Lung (tissue), 11 donors: ENCODE measurements at regions not wholly inside any gene's neighbourhood (a gene's known extent, or its start where the extent isn't known, plus 50 kb on each side); places are given as distances from the start of the nearest gene placed in this dataset.
"Not testable (repeated sequence)": the region's sequence is repeated elsewhere in the genome, so short reads cannot be mapped to it uniquely, and the experiment has no call there.

Experiments used
- ATAC-seq: fragments of 200-7000 bp; cut with Tn5 transposase; one replicate; pipeline ENCODE4 v1.9.1; 2020; ENCODE audit warnings: moderate number of reproducible peaks; ENCODE audit not compliant: insufficient read depth, low FRiP score
- DNase-seq, 3 donors: peaks; one replicate each; pipeline ENCODE4 v3.0.0-alpha.2; 2013 to 2017
- H3K27ac ChIP-seq, 2 donors: one replicate each; pipeline ENCODE4 v1.5.1; 2013; ENCODE audit warnings: mild to moderate bottlenecking in 2 of 2, moderate library complexity in 2 of 2, control low read depth in 1 of 2, inconsistent platforms in 1 of 2, low read depth in 1 of 2, low read length in 1 of 2
- H3K27me3 ChIP-seq, 3 donors: one replicate each; pipeline ENCODE4 v1.5.1; 2013; ENCODE audit warnings: low read length in 2 of 3; ENCODE audit not compliant: control insufficient read depth in 3 of 3, insufficient read depth in 3 of 3
- H3K36me3 ChIP-seq, 4 donors: one replicate each; pipeline ENCODE4 v1.5.1; 2013; ENCODE audit warnings: low read length in 4 of 4, mild to moderate bottlenecking in 1 of 4, moderate library complexity in 1 of 4; ENCODE audit not compliant: control insufficient read depth in 4 of 4, insufficient read depth in 4 of 4
- H3K4me1 ChIP-seq, 5 donors: one replicate each; pipeline ENCODE4 v1.5.1; 2013; ENCODE audit warnings: low read length in 5 of 5, mild to moderate bottlenecking in 2 of 5, moderate library complexity in 1 of 5; ENCODE audit not compliant: control insufficient read depth in 5 of 5, insufficient read depth in 5 of 5
- H3K4me3 ChIP-seq: one replicate; pipeline ENCODE4 v1.5.1; 2013; ENCODE audit warnings: mild to moderate bottlenecking, control low read depth, moderate library complexity
- H3K9ac ChIP-seq, 2 donors: one replicate each; pipeline ENCODE4 v1.5.1; 2013; ENCODE audit warnings: low read length in 2 of 2, control low read depth in 1 of 2; ENCODE audit not compliant: insufficient read depth in 1 of 2
- H3K9me3 ChIP-seq, 4 donors: one replicate each; pipeline ENCODE4 v1.5.1; 2013; ENCODE audit warnings: low read length in 3 of 4, mild to moderate bottlenecking in 1 of 4, moderate library complexity in 1 of 4; ENCODE audit not compliant: control insufficient read depth in 4 of 4, insufficient read depth in 3 of 4
- WGBS, 2 donors: extraction: QIAGEN DNeasy Blood & Tissue Kit; methylation state at CpG; one replicate each; pipeline ENCODE4 v1.1.7; 2013; 5-methylcytosine and 5-hydroxymethylcytosine counted together
- TF ChIP-seq, protein P1 (sequence below): IDR thresholded peaks from 2 replicates; pipeline ENCODE4 v1.5.1; 2012; ENCODE audit warnings: mild to moderate bottlenecking; ENCODE audit errors: control extremely low read depth, extremely low read depth
- donor health status: control.
- donor health status: control.
- donor health status: Bipolar disorder and iron deficiency.
- donor health status: healthy.
- donor health status: DM: yes; HTN: yes; CAD: no.

DNA sequence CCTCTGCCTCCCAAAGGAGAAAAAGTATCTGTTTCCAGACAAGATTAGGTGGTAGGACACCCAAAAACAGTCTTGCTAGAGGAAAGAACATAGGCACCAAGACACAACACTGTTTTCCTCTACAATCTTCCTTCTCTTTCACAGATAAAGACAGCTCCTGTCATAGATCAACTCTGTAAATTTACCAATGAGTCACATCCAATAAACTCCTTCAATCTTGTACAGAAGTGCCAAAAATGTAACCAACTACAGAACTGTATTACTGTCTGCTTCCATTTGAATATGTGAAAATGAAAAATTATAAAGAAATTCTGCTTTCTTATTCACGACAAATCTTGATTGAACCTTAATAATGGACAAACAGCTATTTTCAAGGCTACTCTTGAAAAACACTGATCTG is 286.9 kb downstream of the PLK2 start:
- H3K9ac ChIP-seq, result no peak overlapping the region
- DNase-seq (no peak), ATAC-seq (no peak)
- no peaks in the 10 kb centered on the region for H3K4me1 ChIP-seq
- TF ChIP-seq, protein P1, sequence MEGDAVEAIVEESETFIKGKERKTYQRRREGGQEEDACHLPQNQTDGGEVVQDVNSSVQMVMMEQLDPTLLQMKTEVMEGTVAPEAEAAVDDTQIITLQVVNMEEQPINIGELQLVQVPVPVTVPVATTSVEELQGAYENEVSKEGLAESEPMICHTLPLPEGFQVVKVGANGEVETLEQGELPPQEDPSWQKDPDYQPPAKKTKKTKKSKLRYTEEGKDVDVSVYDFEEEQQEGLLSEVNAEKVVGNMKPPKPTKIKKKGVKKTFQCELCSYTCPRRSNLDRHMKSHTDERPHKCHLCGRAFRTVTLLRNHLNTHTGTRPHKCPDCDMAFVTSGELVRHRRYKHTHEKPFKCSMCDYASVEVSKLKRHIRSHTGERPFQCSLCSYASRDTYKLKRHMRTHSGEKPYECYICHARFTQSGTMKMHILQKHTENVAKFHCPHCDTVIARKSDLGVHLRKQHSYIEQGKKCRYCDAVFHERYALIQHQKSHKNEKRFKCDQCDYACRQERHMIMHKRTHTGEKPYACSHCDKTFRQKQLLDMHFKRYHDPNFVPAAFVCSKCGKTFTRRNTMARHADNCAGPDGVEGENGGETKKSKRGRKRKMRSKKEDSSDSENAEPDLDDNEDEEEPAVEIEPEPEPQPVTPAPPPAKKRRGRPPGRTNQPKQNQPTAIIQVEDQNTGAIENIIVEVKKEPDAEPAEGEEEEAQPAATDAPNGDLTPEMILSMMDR, result no peak
- no peaks in the 10 kb centered on the region for H3K36me3 ChIP-seq
- no peak overlapping the region for H3K27ac ChIP-seq
- H3K9me3 ChIP-seq, result no peaks in the 10 kb centered on the region
- H3K4me3 ChIP-seq, result no peak overlapping the region
- H3K27me3 ChIP-seq, result no peaks in the 10 kb centered on the region
- 89 to 97% methylated on average over 1 of the region's 1 CpG for WGBS, 2 donors

DNA sequence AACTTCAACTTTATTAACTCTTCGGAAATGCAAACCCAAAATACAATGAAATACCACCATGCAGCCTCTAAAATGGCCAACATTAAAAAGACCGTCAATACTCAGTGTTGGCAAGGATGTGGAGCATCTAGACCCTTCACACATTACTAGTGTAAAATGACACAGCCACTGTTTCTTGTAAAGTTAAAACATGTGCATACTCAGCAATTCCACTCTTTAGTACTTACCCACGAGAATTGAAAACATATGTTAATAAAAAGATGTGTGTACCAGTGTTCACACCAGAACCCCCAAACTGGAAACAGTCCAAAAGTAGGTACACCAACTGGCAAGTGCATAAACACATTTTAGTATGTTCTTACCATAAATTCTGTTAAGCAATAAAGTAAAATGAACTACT is 294.7 kb downstream of the PLK2 start:
- H3K27ac ChIP-seq, result no peak overlapping the region
- DNase-seq, result no peak
- H3K4me3 ChIP-seq, result no peak overlapping the region
- ATAC-seq, result no peak
- no peaks in the 10 kb centered on the region for H3K27me3 ChIP-seq
- H3K9ac ChIP-seq, result no peak overlapping the region
- H3K4me1 ChIP-seq, result no peaks in the 10 kb centered on the region
- no peaks in the 10 kb centered on the region for H3K9me3 ChIP-seq
- H3K36me3 ChIP-seq, result no peaks in the 10 kb centered on the region
- TF ChIP-seq, protein P1, result no peak
- 89 to 92% methylated on average over 3 of the region's 3 CpGs for WGBS, 2 donors

DNA sequence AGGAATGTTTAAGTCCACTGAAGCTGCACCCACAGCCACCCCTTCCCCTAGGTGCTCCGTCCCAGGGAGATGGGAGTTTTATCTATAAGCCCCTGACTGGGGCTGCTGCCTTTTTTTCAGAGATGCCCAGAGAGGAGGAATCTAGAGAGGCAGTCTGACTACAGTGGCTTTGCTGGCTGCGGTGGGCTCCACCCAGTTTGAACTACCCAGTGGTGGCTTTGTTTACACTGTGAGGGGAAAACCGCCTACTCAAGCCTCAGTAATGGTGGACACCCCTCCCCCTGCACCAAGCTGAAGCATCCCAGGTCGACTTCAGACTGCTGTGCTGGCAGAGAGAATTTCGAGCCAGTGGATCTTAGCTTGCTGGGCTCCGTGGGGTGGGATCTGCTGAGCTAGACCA is 298.0 kb downstream of the PLK2 start:
- not testable (repeated sequence) for H3K9ac ChIP-seq, H3K4me3 ChIP-seq, DNase-seq, ATAC-seq, H3K36me3 ChIP-seq, H3K27me3 ChIP-seq, H3K27ac ChIP-seq, H3K4me1 ChIP-seq, H3K9me3 ChIP-seq
- 87 to 91% methylated on average over 6 of the region's 6 CpGs for WGBS, 2 donors

DNA sequence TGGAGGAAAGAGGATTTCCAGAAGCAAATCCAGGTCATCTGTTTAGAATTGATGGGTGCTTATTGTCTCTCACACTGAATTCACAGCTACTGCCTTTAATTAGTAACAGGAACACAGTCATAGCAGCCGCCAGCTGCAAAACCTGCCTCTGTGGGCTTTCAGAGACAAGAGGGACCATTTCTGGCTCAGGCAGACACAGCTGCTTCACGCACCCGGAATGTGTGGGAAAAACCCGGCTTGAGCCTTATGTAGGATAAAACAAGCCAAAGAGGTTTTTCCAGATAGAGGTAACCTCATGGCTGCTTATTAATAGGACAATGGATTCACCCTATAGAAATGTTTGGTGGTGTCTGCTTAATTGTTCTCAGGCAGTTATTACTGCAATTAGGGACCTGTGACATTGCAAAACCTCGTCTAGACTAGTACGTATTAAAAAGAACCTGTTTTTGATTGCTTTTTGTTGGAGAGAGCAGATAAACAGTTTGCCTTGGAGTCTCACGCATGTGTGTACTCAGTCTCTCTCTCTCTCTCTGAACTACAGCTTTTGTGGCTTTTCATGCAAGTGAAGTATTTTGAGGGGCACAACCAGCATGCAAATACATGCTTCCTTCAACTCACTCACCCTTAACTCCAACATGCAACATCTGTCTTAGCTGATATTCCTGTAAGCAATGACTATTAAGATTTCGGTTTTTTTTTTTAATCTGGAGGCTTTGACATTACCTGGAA is 302.7 kb downstream of the PLK2 start:
- no peaks in the 10 kb centered on the region for H3K36me3 ChIP-seq
- H3K4me3 ChIP-seq, result no peak overlapping the region
- WGBS, 2 donors, result 52 to 59% methylated on average over 8 of the region's 8 CpGs
- H3K9me3 ChIP-seq, result no peaks in the 10 kb centered on the region
- H3K27ac ChIP-seq, result no peak overlapping the region
- DNase-seq (peak in 2 of 3 donors; percentile 20 to 39), ATAC-seq (no peak)
- H3K9ac ChIP-seq, result no peak overlapping the region
- TF ChIP-seq, protein P1, result no peak
- peaks cover 0 to 4% (median 0%) of the 10 kb centered on the region in 5 donors for H3K4me1 ChIP-seq
- H3K27me3 ChIP-seq, result no peaks in the 10 kb centered on the region
